ENCODE measurements at regions not wholly inside any gene's neighbourhood (a gene's known extent, or its start where the extent isn't known, plus 50 kb on each side); places are given as distances from the start of the nearest gene placed in this dataset.

GRCh38 chr10:44030738-44031137 lies 354.2 kb downstream of the CXCL12 start:
- DNase-seq (ENCODE audit: low read depth in 2 of 2): no peak

DNA sequence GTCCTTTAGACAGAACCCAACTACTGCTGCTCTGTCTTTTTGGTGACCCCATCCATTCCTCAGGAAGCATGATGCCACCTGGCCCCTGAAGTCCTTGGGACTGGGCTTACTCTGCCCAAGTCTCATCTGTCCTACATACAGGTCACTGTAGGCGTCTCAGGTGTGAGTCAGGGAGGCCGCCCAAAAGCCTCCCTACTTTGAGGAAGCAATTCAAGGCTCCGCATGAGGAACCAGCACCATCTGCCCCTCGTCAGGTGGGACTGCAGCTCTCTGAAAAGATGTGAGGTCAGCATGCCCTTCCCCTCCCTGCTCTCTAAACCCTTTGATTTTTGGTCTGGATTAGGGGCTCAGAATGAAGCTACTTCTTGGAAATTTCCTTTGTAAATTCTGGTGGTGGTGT lies 354.8 kb downstream of the CXCL12 start:
- peak in 1 of 2 donors; percentile 5 for DNase-seq (ENCODE audit: low read depth in 2 of 2)

GRCh38 chr10:44028384-44029137 lies 356.3 kb downstream of the CXCL12 start:
- no peak for DNase-seq (ENCODE audit: low read depth in 2 of 2)

GRCh38 chr10:44024356-44025116 lies 360.4 kb downstream of the CXCL12 start:
- DNase-seq (ENCODE audit: low read depth in 2 of 2): no peak

- DNase-seq (ENCODE audit: low read depth in 2 of 2): no peak
These were observed 361.4 kb downstream of the CXCL12 start for GRCh38 chr10:44023517-44023916.

DNA sequence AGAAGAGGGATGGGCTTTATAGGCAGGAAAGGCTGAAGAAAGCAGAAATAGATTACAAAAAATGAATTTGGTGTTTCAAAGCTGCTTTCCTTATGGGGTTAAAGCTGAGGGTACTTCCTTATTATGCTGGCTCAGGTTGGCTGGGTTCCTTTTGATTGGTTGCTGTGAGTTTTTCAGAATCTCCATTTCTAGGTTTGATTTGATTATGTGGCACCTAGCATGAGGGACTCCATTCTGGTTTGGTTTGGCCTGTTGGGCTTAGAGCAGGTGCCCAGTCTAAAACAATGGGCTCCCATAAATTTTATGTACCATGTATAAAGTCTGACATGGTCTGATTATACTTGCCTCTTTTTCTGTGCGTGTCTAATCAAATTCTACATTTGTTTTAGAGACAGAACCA lies 362.7 kb downstream of the CXCL12 start:
- DNase-seq (ENCODE audit: low read depth in 2 of 2): no peak

- no peak for DNase-seq (ENCODE audit: low read depth in 2 of 2)
These were observed 364.4 kb downstream of the CXCL12 start for GRCh38 chr10:44020322-44021111.

GRCh38 chr10:44017483-44018145 lies 367.3 kb downstream of the CXCL12 start:
- no peak for DNase-seq (ENCODE audit: low read depth in 2 of 2)

- no peak for DNase-seq (ENCODE audit: low read depth in 2 of 2)
These were observed 368.1 kb downstream of the CXCL12 start for GRCh38 chr10:44016589-44017482.

GRCh38 chr10:44015702-44016500 lies 367.2 kb upstream of the ZNF32 start:
- no peak for DNase-seq (ENCODE audit: low read depth in 2 of 2)

DNA sequence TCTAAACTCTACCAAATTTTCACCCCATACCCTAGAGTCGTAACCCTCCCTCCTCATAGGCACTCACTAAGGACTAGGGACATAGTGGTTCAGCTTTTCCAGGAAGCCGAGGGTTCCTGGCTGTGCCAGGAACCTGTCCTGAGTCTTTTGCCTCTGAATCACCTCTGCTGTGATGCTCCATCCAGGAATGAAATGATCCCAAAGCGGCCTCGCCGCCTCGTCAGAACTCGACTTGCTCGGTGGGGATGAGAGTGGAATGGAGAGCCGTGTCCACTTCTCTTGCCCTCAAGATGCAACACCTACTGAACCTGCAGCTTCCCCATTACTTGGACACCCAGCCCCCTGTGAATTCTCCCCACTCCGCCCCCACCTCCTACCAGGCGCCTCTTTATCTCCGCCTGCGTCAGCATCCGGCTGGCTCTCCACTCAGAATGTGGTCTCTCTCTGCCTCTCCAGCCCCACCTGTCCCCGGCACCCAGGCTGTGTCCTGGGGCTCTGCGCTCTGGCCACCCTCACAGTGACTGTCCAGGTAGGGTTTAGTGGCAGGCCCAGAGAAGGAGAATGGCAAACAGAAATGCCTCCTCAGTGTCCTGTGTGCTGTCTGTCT lies 366.1 kb upstream of the ZNF32 start:
- no peak for DNase-seq (ENCODE audit: low read depth in 2 of 2)

GRCh38 chr10:44013981-44014380 lies 365.3 kb upstream of the ZNF32 start:
- no peak for DNase-seq (ENCODE audit: low read depth in 2 of 2)

DNA sequence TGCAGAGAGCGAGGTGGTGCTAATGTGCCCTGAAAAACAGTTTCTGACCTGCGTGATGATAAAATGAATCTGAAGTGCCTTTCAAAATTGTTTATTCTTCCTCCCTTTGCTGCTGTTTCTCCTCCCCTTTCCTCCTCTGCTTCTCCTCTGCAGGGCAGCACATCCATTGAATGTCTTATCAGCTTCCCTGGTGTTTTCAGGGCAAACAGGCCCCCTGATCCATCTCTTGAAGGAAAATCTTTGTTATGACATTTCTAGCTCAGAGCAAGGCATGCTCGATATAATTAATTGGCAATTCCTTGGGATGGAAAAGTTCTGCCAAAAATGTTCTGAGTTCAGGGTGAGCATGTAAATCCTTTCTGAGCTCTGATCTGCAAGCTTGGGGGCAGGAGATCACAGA lies 364.2 kb upstream of the ZNF32 start:
- DNase-seq (ENCODE audit: low read depth in 2 of 2): no peak

GRCh38 chr10:44011603-44011981 lies 362.9 kb upstream of the ZNF32 start:
- no peak for DNase-seq (ENCODE audit: low read depth in 2 of 2)

- DNase-seq (ENCODE audit: low read depth in 2 of 2): no peak
These were observed 362.4 kb upstream of the ZNF32 start for GRCh38 chr10:44010873-44011602.

- DNase-seq (ENCODE audit: low read depth in 2 of 2): no peak
These were observed 361.4 kb upstream of the ZNF32 start for GRCh38 chr10:44009891-44010632.

- DNase-seq (ENCODE audit: low read depth in 2 of 2): no peak
These were observed 360.4 kb upstream of the ZNF32 start for GRCh38 chr10:44008917-44009709.

Data from stimulated activated CD8-positive, alpha-beta memory T cell treated with anti-CD3 and anti-CD28 coated beads, Interleukin-2, amount 100 ng/mL, for 48 hours (primary cell).